ENCODE measurements at regions not wholly inside any gene's neighbourhood (a gene's known extent, or its start where the extent isn't known, plus 50 kb on each side); places are given as distances from the start of the nearest gene placed in this dataset.

DNA sequence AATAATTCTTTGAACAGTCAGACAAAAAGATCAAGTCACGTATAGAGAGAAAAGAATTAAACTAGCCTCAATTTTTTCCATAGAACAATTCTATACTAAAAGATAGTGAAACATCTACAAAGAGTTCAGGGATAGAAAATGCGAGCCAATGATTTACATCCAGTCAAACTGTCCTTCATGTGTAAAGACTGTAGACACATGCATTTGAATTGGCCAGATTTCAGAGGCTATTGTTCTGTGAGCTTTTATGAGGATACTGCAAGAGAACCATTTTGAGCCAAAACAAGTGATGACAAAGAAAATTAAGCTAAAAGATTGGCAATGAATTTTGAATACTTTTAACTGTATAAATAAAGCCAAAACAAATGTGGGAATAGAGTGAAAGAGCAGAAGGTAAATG lies 1230.3 kb downstream of the RPA4 start:
- no peaks in the 10 kb centered on the region for H3K9me3 ChIP-seq (ENCODE audit: insufficient read depth in 2 of 2, low read depth in 1 of 2, low read length in 1 of 2)
- H3K9ac ChIP-seq (replicated peaks in 1 of 4; ENCODE audit: extremely low read depth in 1 of 4, low read depth in 3 of 4, low read length in 3 of 4), result no peak overlapping the region
- no peaks in the 10 kb centered on the region for H3K79me1 ChIP-seq (ENCODE audit: low read depth, low read length)
- H2BK20ac ChIP-seq (ENCODE audit: low read length), result no peak overlapping the region
- no peak overlapping the region for H3K27ac ChIP-seq (ENCODE audit: low read depth, low read length)
- no peak overlapping the region for H3K23ac ChIP-seq (ENCODE audit: insufficient read length)
- H2BK12ac ChIP-seq (ENCODE audit: low read depth, low read length), result no peak overlapping the region
- no peak overlapping the region for H2AK5ac ChIP-seq (ENCODE audit: low read depth, low read length)
- WGBS, 2 experiments (ENCODE audit: extremely low coverage in 1 of 2, insufficient coverage in 1 of 2, insufficient read length in 1 of 2, insufficient replicate concordance in 2 of 2, low coverage in 1 of 2, low lambda C conversion rate in 2 of 2, missing lambda C conversion rate in 1 of 2), result 85% methylated on average over 2 of the region's 2 CpGs; no CpG with 5 or more reads in 1 of the 2 experiments
- no peak overlapping the region for H2BK5ac ChIP-seq (ENCODE audit: low read depth, low read length)
- no peak overlapping the region for H2AFZ ChIP-seq (ENCODE audit: low read length)
- H3K18ac ChIP-seq (ENCODE audit: extremely low read depth, low read length), result no peak overlapping the region
- no peaks in the 10 kb centered on the region for H3K23me2 ChIP-seq (ENCODE audit: low read depth, low read length)
- no peak overlapping the region for H4K91ac ChIP-seq (replicated peaks; ENCODE audit: insufficient read length, low read length)
- H3K56ac ChIP-seq (replicated peaks; ENCODE audit: insufficient read length, low read depth, low read length), result no peak overlapping the region
- no peak overlapping the region for H4K8ac ChIP-seq (ENCODE audit: extremely low read depth, insufficient read depth, low read length)
- ChIA-PET CTCF (ENCODE audit: partially characterized antibody) (no interaction called here), POLR2A (ENCODE audit: partially characterized antibody) (no interaction called here)
- H4K20me1 ChIP-seq (replicated peaks in 1 of 2; ENCODE audit: control insufficient read depth in 1 of 2, insufficient read depth in 2 of 2, low read length in 2 of 2), result no peaks in the 10 kb centered on the region
- DNase-seq (ENCODE audit: low read depth in 1 of 2, low spot score in 2 of 2), result no peak
- no peaks in the 10 kb centered on the region for H3K27me3 ChIP-seq (replicated peaks in 1 of 4; ENCODE audit: control insufficient read depth in 3 of 4, extremely low read depth in 1 of 4, insufficient read depth in 3 of 4, low read length in 3 of 4)
- no peaks in the 10 kb centered on the region for H3K79me2 ChIP-seq (ENCODE audit: control insufficient read depth in 1 of 2, insufficient read depth in 2 of 2, low read length in 2 of 2)
- H3K4ac ChIP-seq (replicated peaks; ENCODE audit: insufficient read length, low read depth, low read length), result no peak overlapping the region
- no peak overlapping the region for H2BK120ac ChIP-seq (replicated peaks; ENCODE audit: low read depth, low read length)
- no peak for FAIRE-seq
- peaks cover 0 to 3% (median 0%) of the 10 kb centered on the region in 4 experiments; a peak in 1 of 7 replicates for H3K4me1 ChIP-seq (replicated peaks in 1 of 4; ENCODE audit: control insufficient read depth in 3 of 4, insufficient read depth in 4 of 4, low read length in 3 of 4)
- H3K36me3 ChIP-seq (ENCODE audit: control insufficient read depth in 2 of 4, insufficient read depth in 4 of 4, low read length in 3 of 4), result no peaks in the 10 kb centered on the region
- H3K4me2 ChIP-seq (ENCODE audit: insufficient read depth in 1 of 2, low read depth in 2 of 2, low read length in 2 of 2), result no peak overlapping the region
- no peak overlapping the region for H3K4me3 ChIP-seq (ENCODE audit: extremely low read depth in 1 of 4, insufficient read depth in 2 of 4, low read depth in 3 of 4, low read length in 4 of 4)
- no peak overlapping the region for H2BK15ac ChIP-seq (ENCODE audit: low read length)
- H4K5ac ChIP-seq (ENCODE audit: insufficient read length, low read depth, low read length), result no peak overlapping the region
- no peak overlapping the region for H3K14ac ChIP-seq (ENCODE audit: insufficient read length)
- TF ChIP-seq CREB1 (IDR thresholded peaks at IDR 0.05), result no peak
- no peak for TF ChIP-seq KDM1A (IDR thresholded peaks at IDR 0.05; ENCODE audit: borderline replicate concordance, low read length)
- no peak for TF ChIP-seq RBBP5 (IDR thresholded peaks at IDR 0.05; ENCODE audit: borderline replicate concordance, low read depth, low read length)
- TF ChIP-seq SIN3A (conservative IDR thresholded peaks at IDR 0.05 in 1 of 2, IDR thresholded peaks at IDR 0.05 in 1 of 2; ENCODE audit: low read depth in 1 of 2, low read length in 2 of 2), result no peak
- no peak for TF ChIP-seq TCF12 (IDR thresholded peaks at IDR 0.05; ENCODE audit: low read depth, low read length)
- no peak for TF ChIP-seq EZH2 (IDR thresholded peaks at IDR 0.05; ENCODE audit: low read depth, low read length, severe bottlenecking)
- TF ChIP-seq, protein P1, sequence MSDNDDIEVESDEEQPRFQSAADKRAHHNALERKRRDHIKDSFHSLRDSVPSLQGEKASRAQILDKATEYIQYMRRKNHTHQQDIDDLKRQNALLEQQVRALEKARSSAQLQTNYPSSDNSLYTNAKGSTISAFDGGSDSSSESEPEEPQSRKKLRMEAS (IDR thresholded peaks at IDR 0.05), result no peak
- no peak for TF ChIP-seq PHF8 (conservative IDR thresholded peaks at IDR 0.05; ENCODE audit: low read depth, low read length)
- TF ChIP-seq FOSL1 (IDR thresholded peaks at IDR 0.05; ENCODE audit: insufficient read depth, low read depth, low read length), result no peak
- no peak for TF ChIP-seq TAF1 (IDR thresholded peaks at IDR 0.05; ENCODE audit: low read depth, low read length)
- TF ChIP-seq BCL11A (IDR thresholded peaks at IDR 0.05; ENCODE audit: low read depth in 2 of 2, low read length in 2 of 2), result no peak
- TF ChIP-seq CBX5 (IDR thresholded peaks at IDR 0.05; ENCODE audit: low read depth, low read length), result no peak
- TF ChIP-seq CEBPB (IDR thresholded peaks at IDR 0.05; ENCODE audit: low read depth, low read length), result no peak
- TF ChIP-seq SP1 (IDR thresholded peaks at IDR 0.05; ENCODE audit: low read depth, low read length), result no peak
- TF ChIP-seq HDAC2 (IDR thresholded peaks at IDR 0.05; ENCODE audit: borderline replicate concordance in 1 of 2, low read depth in 2 of 2, low read length in 2 of 2), result no peak
